Esophagus squamous epithelium (tissue), 5 donors: ENCODE measurements at regions not wholly inside any gene's neighbourhood (a gene's known extent, or its start where the extent isn't known, plus 50 kb on each side); places are given as distances from the start of the nearest gene placed in this dataset.

Source experiments
- DNase-seq: peaks from one replicate; lab custom pipeline; 2025; lab: John Stamatoyannopoulos, UW
- H3K27ac ChIP-seq, 4 donors: fragments of 200-600 bp; sonication (generic); one replicate each; pipeline ENCODE4 v1.5.1; 2016 to 2019; ENCODE audit warnings: mild to moderate bottlenecking in 1 of 4
- H3K27me3 ChIP-seq, 4 donors: fragments of 200-600 bp; sonication (generic); 1 replicate in 3 of 4; 2 replicates in 1 of 4; pipeline versions ENCODE4 v1.5.1 to v1.6.0; 2017 to 2021; ENCODE audit warnings: antibody characterized with exemption in 1 of 4
- H3K36me3 ChIP-seq, 3 donors: fragments of 200-600 bp; sonication (generic); one replicate each; pipeline ENCODE4 v1.5.1; 2016 to 2019
- H3K4me1 ChIP-seq, 3 donors: fragments of 200-600 bp; sonication (generic); one replicate each; pipeline ENCODE4 v1.5.1; 2017 to 2019
- H3K4me3 ChIP-seq, 4 donors: fragments of 200-600 bp; sonication (generic); 1 replicate in 3 of 4; 2 replicates in 1 of 4; pipeline ENCODE4 v1.5.1; 2016 to 2019; ENCODE audit warnings: mild to moderate bottlenecking in 2 of 4, moderate library complexity in 1 of 4
- H3K9me3 ChIP-seq, 3 donors: fragments of 200-600 bp; sonication (generic); one replicate each; pipeline ENCODE4 v1.5.1; 2016 to 2019
- CTCF ChIP-seq, 6 experiments: fragments of 450-650 bp in 4 of 6; fragments of 200-600 bp in 2 of 6; sonication (generic) in 2 of 6; IDR thresholded peaks; one replicate each; pipeline ENCODE4 v1.5.1; 2016 to 2019; ENCODE audit warnings: antibody characterized with exemption in 6 of 6, mild to moderate bottlenecking in 4 of 6, moderate library complexity in 4 of 6
- POLR2A ChIP-seq, 4 donors: fragments of 450-650 bp; IDR thresholded peaks; one replicate each; pipeline ENCODE4 v1.6.1; 2017; ENCODE audit warnings: antibody characterized with exemption in 4 of 4, mild to moderate bottlenecking in 4 of 4, moderate library complexity in 3 of 4
- WGBS, 2 donors: methylation state at CpG; one replicate each; pipeline ENCODE4 v1.1.5; 2018; 5-methylcytosine and 5-hydroxymethylcytosine counted together
- intact Hi-C: fragments of 100-400 bp; cut with DNase I; formaldehyde crosslinking; loops from one replicate; pipeline ENCODE4 v1.15.0; 2022
- donor health status: DM: yes; HTN: yes; CAD: no.

GRCh38 chr10:83934062-83934461 lies 205.2 kb upstream of the GHITM start:
- TF ChIP-seq POLR2A (IDR thresholded peaks at IDR 0.05), result no peak
- TF ChIP-seq CTCF (IDR thresholded peaks at IDR 0.05), result no peak
- Histone ChIP-seq H3K9me3 (no peaks in the 10 kb centered on the region), H3K4me3 (no peak overlapping the region), H3K4me1 (no peaks in the 10 kb centered on the region), H3K36me3 (no peaks in the 10 kb centered on the region), H3K27me3 (no peaks in the 10 kb centered on the region), H3K27ac (no peak overlapping the region)
- WGBS, 2 donors, result 48 to 67% methylated on average over 3 of the region's 3 CpGs
- intact Hi-C loops, result no loop called here
- no peak for DNase-seq

- DNase-seq, result no peak
- TF ChIP-seq CTCF (IDR thresholded peaks at IDR 0.05) (no peak), POLR2A (IDR thresholded peaks at IDR 0.05) (no peak)
- H3K9me3 ChIP-seq, result no peaks in the 10 kb centered on the region
- H3K4me1 ChIP-seq, result no peaks in the 10 kb centered on the region
- intact Hi-C loops, result no loop called here
- no peaks in the 10 kb centered on the region for H3K27me3 ChIP-seq
- no peaks in the 10 kb centered on the region for H3K36me3 ChIP-seq
- H3K27ac ChIP-seq, result no peak overlapping the region
- WGBS, 2 donors, result 61 to 65% methylated on average over 5 of the region's 5 CpGs
- no peak overlapping the region for H3K4me3 ChIP-seq
Observed at GRCh38 chr10:83934641-83935338, 204.5 kb upstream of the GHITM start.

GRCh38 chr10:83935339-83935736 lies 204.0 kb upstream of the GHITM start:
- no peaks in the 10 kb centered on the region for H3K36me3 ChIP-seq
- TF ChIP-seq POLR2A (IDR thresholded peaks at IDR 0.05), result no peak
- TF ChIP-seq CTCF (IDR thresholded peaks at IDR 0.05), result no peak
- no peaks in the 10 kb centered on the region for H3K9me3 ChIP-seq
- no peak overlapping the region for H3K4me3 ChIP-seq
- intact Hi-C loops, result no loop called here
- WGBS, 2 donors, result 65 to 74% methylated on average over 3 of the region's 3 CpGs
- no peaks in the 10 kb centered on the region for H3K4me1 ChIP-seq
- no peak overlapping the region for H3K27ac ChIP-seq
- H3K27me3 ChIP-seq, result no peaks in the 10 kb centered on the region
- DNase-seq, result no peak

GRCh38 chr10:83935911-83936310 lies 203.4 kb upstream of the GHITM start:
- TF ChIP-seq CTCF (IDR thresholded peaks at IDR 0.05) (no peak), POLR2A (IDR thresholded peaks at IDR 0.05) (no peak)
- H3K9me3 ChIP-seq, result no peaks in the 10 kb centered on the region
- no peaks in the 10 kb centered on the region for H3K36me3 ChIP-seq
- H3K27me3 ChIP-seq, result no peaks in the 10 kb centered on the region
- no peak for DNase-seq
- WGBS, 2 donors, result 87 to 89% methylated on average over 5 of the region's 5 CpGs
- H3K27ac ChIP-seq, result no peak overlapping the region
- H3K4me1 ChIP-seq, result no peaks in the 10 kb centered on the region
- no peak overlapping the region for H3K4me3 ChIP-seq
- intact Hi-C loops, result no loop called here

- TF ChIP-seq POLR2A (IDR thresholded peaks at IDR 0.05) (no peak), CTCF (IDR thresholded peaks at IDR 0.05) (no peak)
- Histone ChIP-seq H3K9me3 (no peaks in the 10 kb centered on the region), H3K27ac (no peak overlapping the region), H3K4me3 (no peak overlapping the region), H3K36me3 (no peaks in the 10 kb centered on the region), H3K27me3 (no peaks in the 10 kb centered on the region), H3K4me1 (no peaks in the 10 kb centered on the region)
- intact Hi-C loops, result no loop called here
- DNase-seq, result no peak
- WGBS, 2 donors, result 38 to 43% methylated on average over 3 of the region's 3 CpGs
Observed at GRCh38 chr10:83937161-83937560, 202.1 kb upstream of the GHITM start.
